ENCODE measurements at regions not wholly inside any gene's neighbourhood (a gene's known extent, or its start where the extent isn't known, plus 50 kb on each side); places are given as distances from the start of the nearest gene placed in this dataset.

GRCh38 chr13:71939186-71939585 lies 72.2 kb upstream of the DACH1 start:
- ChIA-PET CTCF (no interaction called here), POLR2A (no interaction called here)
- no peaks in the 10 kb centered on the region for H3K27me3 Mint-ChIP-seq (ENCODE audit: insufficient read depth, unreplicated experiment)
- Histone ChIP-seq H3K4me1 (no peaks in the 10 kb centered on the region), H3K36me3 (ENCODE audit: control insufficient read depth, insufficient read depth, low read length) (no peaks in the 10 kb centered on the region), H3K4me3 (ENCODE audit: low read depth, low read length) (no peak overlapping the region), H3K9me3 (no peaks in the 10 kb centered on the region), H3K27me3 (replicated peaks; ENCODE audit: control insufficient read depth, insufficient read depth, low read length) (no peaks in the 10 kb centered on the region)
- TF ChIP-seq CTCF (IDR thresholded peaks at IDR 0.05; ENCODE audit: insufficient read depth in 1 of 2, low read depth in 1 of 2, low read length in 1 of 2, severe bottlenecking in 1 of 2, unreplicated experiment in 1 of 2), result no peak
- DNase-seq, result no peak
- no TSS peak for BruUV-seq (replicated peaks)
- no peaks in the 10 kb centered on the region for H3K9me3 Mint-ChIP-seq (ENCODE audit: unreplicated experiment)
- no peaks in the 10 kb centered on the region for H3K36me3 Mint-ChIP-seq (ENCODE audit: insufficient read depth, unreplicated experiment)
- H3K4me1 Mint-ChIP-seq (ENCODE audit: low read depth, unreplicated experiment), result no peaks in the 10 kb centered on the region
- intact Hi-C loops (cut with micrococcal nuclease; ENCODE audit: unreplicated experiment), result no loop called here
- no peak overlapping the region for H3K4me3 Mint-ChIP-seq (ENCODE audit: unreplicated experiment)
- no peak overlapping the region for H3K27ac Mint-ChIP-seq (ENCODE audit: unreplicated experiment)

GRCh38 chr13:71935166-71935840 lies 68.3 kb upstream of the DACH1 start:
- BruUV-seq (replicated peaks), result no TSS peak
- CTCF ChIA-PET, result no interaction called here

GRCh38 chr13:71924931-71925330 lies 57.9 kb upstream of the DACH1 start:
- H3K36me3 ChIP-seq (ENCODE audit: control insufficient read depth, insufficient read depth, low read length), result no peaks in the 10 kb centered on the region
- BruUV-seq (replicated peaks), result no TSS peak
- no peaks in the 10 kb centered on the region for H3K4me1 Mint-ChIP-seq (ENCODE audit: low read depth, unreplicated experiment)
- no peak overlapping the region for H3K4me3 ChIP-seq (ENCODE audit: low read depth, low read length)
- no peak overlapping the region for H3K27ac Mint-ChIP-seq (ENCODE audit: unreplicated experiment)
- no peaks in the 10 kb centered on the region for H3K4me1 ChIP-seq
- H3K4me3 Mint-ChIP-seq (ENCODE audit: unreplicated experiment), result no peak overlapping the region
- ChIA-PET CTCF (no interaction called here), POLR2A (no interaction called here)
- H3K9me3 Mint-ChIP-seq (ENCODE audit: unreplicated experiment), result no peaks in the 10 kb centered on the region
- H3K9me3 ChIP-seq, result no peaks in the 10 kb centered on the region
- no peaks in the 10 kb centered on the region for H3K27me3 ChIP-seq (replicated peaks; ENCODE audit: control insufficient read depth, insufficient read depth, low read length)
- intact Hi-C loops (cut with micrococcal nuclease; ENCODE audit: unreplicated experiment), result no loop called here
- H3K36me3 Mint-ChIP-seq (ENCODE audit: insufficient read depth, unreplicated experiment), result no peaks in the 10 kb centered on the region
- peaks cover 5% of the 10 kb centered on the region for H3K27me3 Mint-ChIP-seq (ENCODE audit: insufficient read depth, unreplicated experiment)
- TF ChIP-seq CTCF (IDR thresholded peaks at IDR 0.05; ENCODE audit: insufficient read depth in 1 of 2, low read depth in 1 of 2, low read length in 1 of 2, severe bottlenecking in 1 of 2, unreplicated experiment in 1 of 2), result no peak
- DNase-seq, result no peak

More at GRCh38 chr13:71935166-71935840, 68.3 kb upstream of the DACH1 start:
- Mint-ChIP-seq H3K9me3 (ENCODE audit: unreplicated experiment) (no peaks in the 10 kb centered on the region), H3K27me3 (ENCODE audit: insufficient read depth, unreplicated experiment) (no peaks in the 10 kb centered on the region), H3K27ac (ENCODE audit: unreplicated experiment) (no peak overlapping the region), H3K4me1 (ENCODE audit: low read depth, unreplicated experiment) (no peaks in the 10 kb centered on the region), H3K36me3 (ENCODE audit: insufficient read depth, unreplicated experiment) (no peaks in the 10 kb centered on the region), H3K4me3 (ENCODE audit: unreplicated experiment) (no peak overlapping the region)
- TF ChIP-seq CTCF (IDR thresholded peaks at IDR 0.05; ENCODE audit: insufficient read depth in 1 of 2, low read depth in 1 of 2, low read length in 1 of 2, severe bottlenecking in 1 of 2, unreplicated experiment in 1 of 2), result no peak
- no peaks in the 10 kb centered on the region for H3K27me3 ChIP-seq (replicated peaks; ENCODE audit: control insufficient read depth, insufficient read depth, low read length)
- no peaks in the 10 kb centered on the region for H3K4me1 ChIP-seq
- H3K4me3 ChIP-seq (ENCODE audit: low read depth, low read length), result no peak overlapping the region
- no peak for DNase-seq
- intact Hi-C loops (cut with micrococcal nuclease; ENCODE audit: unreplicated experiment), result no loop called here
- POLR2A ChIA-PET, result no interaction called here
- no peaks in the 10 kb centered on the region for H3K36me3 ChIP-seq (ENCODE audit: control insufficient read depth, insufficient read depth, low read length)
- no peaks in the 10 kb centered on the region for H3K9me3 ChIP-seq
